SU-DHL-6 (cell line): ENCODE measurements at regions not wholly inside any gene's neighbourhood (a gene's known extent, or its start where the extent isn't known, plus 50 kb on each side); places are given as distances from the start of the nearest gene placed in this dataset.

ENCODE experiments used
- CTCF ChIP-seq: fragments of 200-600 bp; sonication (generic); IDR thresholded peaks from one replicate; pipeline ENCODE4 v1.5.1; 2017; ENCODE audit warnings: antibody characterized with exemption, mild to moderate bottlenecking, low read length, moderate library complexity; ENCODE audit not compliant: insufficient read depth, poor library complexity, severe bottlenecking
- EZH2phosphoT487 ChIP-seq: fragments of 200-600 bp; sonication (generic), shearing (Covaris generic); conservative IDR thresholded peaks from 2 replicates; pipeline ENCODE4 v1.6.1; 2018; ENCODE audit warnings: mild to moderate bottlenecking, antibody characterized with exemption, low read length, moderate library complexity, mixed read lengths

- TF ChIP-seq EZH2phosphoT487 (no peak), CTCF (no peak)
These were observed 102.8 kb upstream of the BMP2K start for GRCh38 chr4:78673337-78673736.
